Gastroesophageal sphincter (tissue), 3 donors: ENCODE measurements at regions not wholly inside any gene's neighbourhood (a gene's known extent, or its start where the extent isn't known, plus 50 kb on each side); places are given as distances from the start of the nearest gene placed in this dataset.

ENCODE experiments used
- EP300 ChIP-seq: sonication (generic); formaldehyde crosslinking; IDR thresholded peaks from one replicate; pipeline ENCODE4 v1.6.1; 2017; ENCODE audit warnings: antibody characterized with exemption, mild to moderate bottlenecking
- POLR2AphosphoS5 ChIP-seq: sonication (generic); formaldehyde crosslinking; IDR thresholded peaks from one replicate; pipeline ENCODE4 v1.6.1; 2017; ENCODE audit warnings: antibody characterized with exemption
- TF ChIP-seq, protein P1 (sequence below), 4 experiments: fragments of 200-600 bp in 2 of 4; fragments of 450-650 bp in 2 of 4; sonication (generic) in 1 of 4; IDR thresholded peaks; one replicate each; pipeline ENCODE4 v1.5.1; 2017 to 2019; ENCODE audit warnings: antibody characterized with exemption in 4 of 4, mild to moderate bottlenecking in 2 of 4, moderate library complexity in 2 of 4

DNA sequence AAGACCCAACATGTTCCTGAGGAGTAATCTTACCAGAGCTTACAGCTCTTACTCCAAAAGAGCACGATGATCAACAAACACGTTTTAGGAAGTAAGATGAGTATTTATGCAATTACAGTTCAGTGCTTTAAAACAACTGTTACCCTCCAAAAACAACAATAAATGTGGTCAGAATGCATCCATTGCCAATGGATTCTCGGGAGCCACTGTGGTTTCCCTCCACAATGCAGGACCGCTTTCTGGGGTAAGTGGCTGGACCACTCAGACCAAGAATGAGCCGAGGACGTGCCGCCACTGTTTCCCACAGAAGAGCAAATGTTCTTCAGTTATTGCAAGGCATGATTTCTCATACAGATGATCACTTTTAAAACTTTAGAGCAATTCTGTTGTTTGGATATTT lies 232.3 kb upstream of the MKLN1 start:
- TF ChIP-seq POLR2AphosphoS5, result no peak
- TF ChIP-seq, protein P1, sequence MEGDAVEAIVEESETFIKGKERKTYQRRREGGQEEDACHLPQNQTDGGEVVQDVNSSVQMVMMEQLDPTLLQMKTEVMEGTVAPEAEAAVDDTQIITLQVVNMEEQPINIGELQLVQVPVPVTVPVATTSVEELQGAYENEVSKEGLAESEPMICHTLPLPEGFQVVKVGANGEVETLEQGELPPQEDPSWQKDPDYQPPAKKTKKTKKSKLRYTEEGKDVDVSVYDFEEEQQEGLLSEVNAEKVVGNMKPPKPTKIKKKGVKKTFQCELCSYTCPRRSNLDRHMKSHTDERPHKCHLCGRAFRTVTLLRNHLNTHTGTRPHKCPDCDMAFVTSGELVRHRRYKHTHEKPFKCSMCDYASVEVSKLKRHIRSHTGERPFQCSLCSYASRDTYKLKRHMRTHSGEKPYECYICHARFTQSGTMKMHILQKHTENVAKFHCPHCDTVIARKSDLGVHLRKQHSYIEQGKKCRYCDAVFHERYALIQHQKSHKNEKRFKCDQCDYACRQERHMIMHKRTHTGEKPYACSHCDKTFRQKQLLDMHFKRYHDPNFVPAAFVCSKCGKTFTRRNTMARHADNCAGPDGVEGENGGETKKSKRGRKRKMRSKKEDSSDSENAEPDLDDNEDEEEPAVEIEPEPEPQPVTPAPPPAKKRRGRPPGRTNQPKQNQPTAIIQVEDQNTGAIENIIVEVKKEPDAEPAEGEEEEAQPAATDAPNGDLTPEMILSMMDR (IDR thresholded peaks at IDR 0.05), result no peak
- TF ChIP-seq EP300, result no peak
